ENCODE measurements at regions not wholly inside any gene's neighbourhood (a gene's known extent, or its start where the extent isn't known, plus 50 kb on each side); places are given as distances from the start of the nearest gene placed in this dataset.
"Not testable (repeated sequence)": the region's sequence is repeated elsewhere in the genome, so short reads cannot be mapped to it uniquely, and the experiment has no call there.

DNA sequence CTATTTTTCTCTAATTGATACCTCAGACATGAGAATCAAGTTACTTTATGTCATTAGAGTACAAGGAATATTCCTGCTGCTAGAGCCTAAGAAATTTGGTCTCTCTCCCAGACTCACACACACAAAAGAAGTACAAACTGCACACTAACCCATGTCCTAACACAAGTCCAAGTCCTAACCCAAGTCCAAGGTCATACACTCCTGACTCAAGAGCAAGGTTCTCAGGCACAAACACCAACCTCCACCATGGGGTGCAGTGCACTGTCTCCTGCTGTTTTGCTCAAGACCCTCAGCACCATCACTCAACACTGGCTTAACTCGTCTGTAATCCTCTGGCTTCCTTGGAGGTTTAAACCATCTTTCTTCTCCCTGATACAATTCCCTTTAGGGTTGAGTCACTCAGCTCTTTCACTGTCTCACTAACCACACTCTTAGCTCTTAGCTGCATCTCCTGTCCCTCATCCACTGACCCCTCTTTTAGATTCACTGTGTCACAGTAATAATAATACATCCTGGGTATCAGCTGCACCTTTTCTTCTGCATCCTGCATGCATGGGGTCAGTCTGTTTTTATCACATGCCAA, 129.8 kb downstream of the BCL2L11 start:
- no peaks in the 10 kb centered on the region for H3K4me1 ChIP-seq (ENCODE audit: control insufficient read depth in 1 of 2, extremely low read depth in 1 of 2, insufficient read depth in 2 of 2, low read length in 2 of 2)
- DNase-seq (no peak), ATAC-seq (replicated peaks in 1 of 4) (no peak)
- Mint-ChIP-seq H3K4me1 (no peaks in the 10 kb centered on the region), H3K9me3 (peaks cover 0 to 8% (median 0%) of the 10 kb centered on the region in 3 donors), H3K27me3 (no peaks in the 10 kb centered on the region), H3K27ac (no peak overlapping the region), H3K4me3 (no peak overlapping the region), H3K36me3 (no peaks in the 10 kb centered on the region)
- CTCF ChIA-PET: no interaction called here
- no peaks in the 10 kb centered on the region for H3K9me3 ChIP-seq
- H3K36me3 ChIP-seq (ENCODE audit: control insufficient read depth in 2 of 2, extremely low read depth in 1 of 2, insufficient read depth in 1 of 2, low read length in 1 of 2): no peaks in the 10 kb centered on the region
- POLR2A ChIA-PET: no interaction called here
- no peak overlapping the region for H3K27ac ChIP-seq (ENCODE audit: low read length)
- no peak overlapping the region for H3K4me3 ChIP-seq (ENCODE audit: control insufficient read depth in 1 of 2, extremely low read depth in 1 of 2, low read length in 1 of 2)
- 73% methylated on average over 1 of the region's 1 CpG for WGBS (ENCODE audit: insufficient coverage)
- no peaks in the 10 kb centered on the region for H3K27me3 ChIP-seq (replicated peaks in 1 of 2; ENCODE audit: control insufficient read depth in 2 of 2, extremely low read depth in 1 of 2, insufficient read depth in 2 of 2, low read length in 1 of 2)

DNA sequence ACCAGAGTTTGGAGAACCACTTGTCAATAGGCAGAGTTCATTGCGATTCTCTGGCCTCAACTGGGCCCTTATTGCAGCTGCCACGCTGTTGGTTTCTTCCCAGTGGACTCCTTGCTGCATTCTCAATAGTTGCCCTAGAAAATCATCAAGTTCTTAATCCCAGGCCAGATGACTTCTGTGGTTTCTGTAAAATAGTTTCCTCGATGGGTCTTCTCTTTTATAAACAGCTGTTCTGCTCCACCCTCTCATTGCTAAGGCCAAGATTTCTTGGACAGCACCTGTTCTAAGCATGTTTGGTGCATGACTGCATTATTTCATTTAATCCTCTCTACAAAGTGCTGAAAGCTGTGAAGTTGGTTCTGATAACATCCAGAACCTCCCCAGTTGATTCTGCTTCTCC, 131.0 kb downstream of the BCL2L11 start:
- H3K4me1 Mint-ChIP-seq: no peaks in the 10 kb centered on the region
- no peaks in the 10 kb centered on the region for H3K27me3 ChIP-seq (replicated peaks in 1 of 2; ENCODE audit: control insufficient read depth in 2 of 2, extremely low read depth in 1 of 2, insufficient read depth in 2 of 2, low read length in 1 of 2)
- H3K9me3 Mint-ChIP-seq: peaks cover 0 to 8% (median 0%) of the 10 kb centered on the region in 3 donors
- ChIA-PET CTCF (no interaction called here), POLR2A (no interaction called here)
- no peak overlapping the region for H3K4me3 ChIP-seq (ENCODE audit: control insufficient read depth in 1 of 2, extremely low read depth in 1 of 2, low read length in 1 of 2)
- no peaks in the 10 kb centered on the region for H3K36me3 Mint-ChIP-seq
- no peak overlapping the region for H3K4me3 Mint-ChIP-seq
- no peaks in the 10 kb centered on the region for H3K9me3 ChIP-seq
- 71% methylated on average over 2 of the region's 3 CpGs for WGBS (ENCODE audit: insufficient coverage)
- no peak overlapping the region for H3K27ac ChIP-seq (ENCODE audit: low read length)
- H3K36me3 ChIP-seq (ENCODE audit: control insufficient read depth in 2 of 2, extremely low read depth in 1 of 2, insufficient read depth in 1 of 2, low read length in 1 of 2): no peaks in the 10 kb centered on the region
- ATAC-seq (replicated peaks in 1 of 4) (no peak), DNase-seq (no peak)
- no peak overlapping the region for H3K27ac Mint-ChIP-seq
- H3K4me1 ChIP-seq (ENCODE audit: control insufficient read depth in 1 of 2, extremely low read depth in 1 of 2, insufficient read depth in 2 of 2, low read length in 2 of 2): no peaks in the 10 kb centered on the region
- H3K27me3 Mint-ChIP-seq: no peaks in the 10 kb centered on the region

DNA sequence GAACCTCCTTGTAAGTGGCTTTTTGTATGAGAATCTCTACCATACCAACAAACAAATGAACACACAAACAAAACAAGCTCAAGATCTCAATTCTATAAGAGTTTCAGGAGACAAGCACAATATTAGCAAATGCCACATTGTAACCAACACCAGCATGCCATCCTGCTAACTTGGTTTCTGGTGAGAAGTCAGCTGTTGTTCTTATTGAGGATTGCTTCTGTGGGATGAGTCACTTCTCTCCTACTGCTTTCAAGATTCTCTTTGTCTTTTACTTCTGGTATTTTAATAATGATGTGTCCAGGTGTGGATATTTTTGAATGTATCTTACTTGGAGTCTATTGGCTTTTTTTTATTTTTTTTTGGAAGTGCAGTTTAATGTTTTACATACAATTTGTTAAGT, 131.7 kb downstream of the BCL2L11 start:
- ChIA-PET CTCF (no interaction called here), POLR2A (no interaction called here)
- Mint-ChIP-seq H3K9me3 (peaks cover 0 to 8% (median 0%) of the 10 kb centered on the region in 3 donors), H3K27ac (no peak overlapping the region), H3K4me3 (no peak overlapping the region), H3K36me3 (no peaks in the 10 kb centered on the region), H3K4me1 (no peaks in the 10 kb centered on the region), H3K27me3 (no peaks in the 10 kb centered on the region)
- Histone ChIP-seq H3K9me3 (no peaks in the 10 kb centered on the region), H3K36me3 (ENCODE audit: control insufficient read depth in 2 of 2, extremely low read depth in 1 of 2, insufficient read depth in 1 of 2, low read length in 1 of 2) (no peaks in the 10 kb centered on the region), H3K4me1 (ENCODE audit: control insufficient read depth in 1 of 2, extremely low read depth in 1 of 2, insufficient read depth in 2 of 2, low read length in 2 of 2) (no peaks in the 10 kb centered on the region), H3K27ac (ENCODE audit: low read length) (no peak overlapping the region), H3K4me3 (ENCODE audit: control insufficient read depth in 1 of 2, extremely low read depth in 1 of 2, low read length in 1 of 2) (no peak overlapping the region), H3K27me3 (replicated peaks in 1 of 2; ENCODE audit: control insufficient read depth in 2 of 2, extremely low read depth in 1 of 2, insufficient read depth in 2 of 2, low read length in 1 of 2) (no peaks in the 10 kb centered on the region)
- DNase-seq: no peak
- no peak for ATAC-seq (replicated peaks in 1 of 4)

DNA sequence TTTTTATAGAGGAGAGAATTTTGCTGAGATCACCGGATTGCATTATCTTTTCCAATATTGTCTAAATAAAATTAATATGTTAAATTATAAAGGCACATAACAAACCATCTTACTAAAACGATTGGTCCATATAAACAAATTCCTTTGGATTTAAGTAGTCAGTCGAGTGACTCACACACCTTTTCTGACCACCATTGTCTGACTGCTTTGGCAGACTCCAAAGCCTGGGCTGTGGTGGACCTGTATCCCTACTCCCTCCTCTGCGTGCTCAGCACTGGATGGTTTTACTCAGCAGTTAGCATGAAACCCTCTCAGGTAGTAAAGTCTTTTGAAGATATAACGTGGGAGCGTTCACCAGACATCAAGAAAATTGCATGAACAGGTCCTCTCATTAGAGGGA, 134.2 kb downstream of the BCL2L11 start:
- H3K4me3 ChIP-seq (ENCODE audit: control insufficient read depth in 1 of 2, extremely low read depth in 1 of 2, low read length in 1 of 2); H3K27me3 Mint-ChIP-seq; H3K27ac ChIP-seq (ENCODE audit: low read length); DNase-seq; H3K36me3 Mint-ChIP-seq; H3K4me1 Mint-ChIP-seq; CTCF ChIA-PET; POLR2A ChIA-PET; H3K27ac Mint-ChIP-seq; ATAC-seq (replicated peaks in 1 of 4); H3K36me3 ChIP-seq (ENCODE audit: control insufficient read depth in 2 of 2, extremely low read depth in 1 of 2, insufficient read depth in 1 of 2, low read length in 1 of 2); H3K27me3 ChIP-seq (replicated peaks in 1 of 2; ENCODE audit: control insufficient read depth in 2 of 2, extremely low read depth in 1 of 2, insufficient read depth in 2 of 2, low read length in 1 of 2); H3K4me3 Mint-ChIP-seq; H3K9me3 ChIP-seq; H3K9me3 Mint-ChIP-seq; H3K4me1 ChIP-seq (ENCODE audit: control insufficient read depth in 1 of 2, extremely low read depth in 1 of 2, insufficient read depth in 2 of 2, low read length in 2 of 2): not testable (repeated sequence)
- no CpG with 5 or more reads among the region's 6 CpGs for WGBS (ENCODE audit: insufficient coverage)

DNA sequence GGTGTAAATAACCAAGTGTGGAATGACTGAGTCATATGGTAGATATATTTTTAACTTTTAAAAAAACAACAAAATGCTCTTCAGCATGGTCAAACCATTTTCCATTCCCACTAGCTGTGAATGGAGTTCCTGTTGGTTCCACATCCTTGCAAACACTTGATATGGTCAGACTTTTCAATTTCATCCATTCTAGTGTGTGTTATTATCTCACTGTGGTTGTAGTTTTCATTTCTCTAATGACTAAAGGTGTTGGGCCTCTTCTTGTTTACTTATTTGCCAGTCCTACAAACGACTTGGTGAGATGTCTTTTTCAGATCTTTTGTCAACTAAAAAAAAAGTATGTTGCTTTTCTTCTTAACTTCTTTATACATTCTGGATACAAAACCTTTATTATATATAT, 135.9 kb downstream of the BCL2L11 start:
- H3K27ac Mint-ChIP-seq; CTCF ChIA-PET; H3K9me3 Mint-ChIP-seq; H3K9me3 ChIP-seq; ATAC-seq (replicated peaks in 1 of 4); H3K36me3 Mint-ChIP-seq; H3K27me3 Mint-ChIP-seq; H3K4me1 Mint-ChIP-seq; H3K36me3 ChIP-seq (ENCODE audit: control insufficient read depth in 2 of 2, extremely low read depth in 1 of 2, insufficient read depth in 1 of 2, low read length in 1 of 2); H3K27ac ChIP-seq (ENCODE audit: low read length); H3K4me3 ChIP-seq (ENCODE audit: control insufficient read depth in 1 of 2, extremely low read depth in 1 of 2, low read length in 1 of 2); H3K27me3 ChIP-seq (replicated peaks in 1 of 2; ENCODE audit: control insufficient read depth in 2 of 2, extremely low read depth in 1 of 2, insufficient read depth in 2 of 2, low read length in 1 of 2); POLR2A ChIA-PET; DNase-seq; H3K4me3 Mint-ChIP-seq; H3K4me1 ChIP-seq (ENCODE audit: control insufficient read depth in 1 of 2, extremely low read depth in 1 of 2, insufficient read depth in 2 of 2, low read length in 2 of 2): not testable (repeated sequence)
- no CpG with 5 or more reads among the region's 1 CpG for WGBS (ENCODE audit: insufficient coverage)

DNA sequence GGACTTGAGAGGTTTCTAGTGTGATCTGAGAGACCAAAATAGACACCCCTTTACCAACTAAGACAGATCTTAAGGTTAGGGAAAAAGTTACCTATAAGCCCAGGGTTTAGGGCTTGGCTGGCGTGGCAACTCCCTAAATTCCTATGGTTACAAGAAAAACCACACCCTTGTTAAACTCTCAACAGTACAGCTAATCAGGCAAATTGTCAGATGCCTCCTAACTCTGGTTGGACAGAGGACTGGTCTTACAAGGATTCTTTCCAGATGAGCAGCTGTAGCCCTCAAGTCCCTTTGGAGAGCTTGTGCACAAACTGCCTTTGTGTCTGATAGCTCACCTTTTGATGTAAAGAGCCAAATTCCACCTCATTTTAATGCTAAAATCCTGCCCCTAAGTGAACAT, 136.9 kb downstream of the BCL2L11 start:
- H3K36me3 ChIP-seq (ENCODE audit: control insufficient read depth in 2 of 2, extremely low read depth in 1 of 2, insufficient read depth in 1 of 2, low read length in 1 of 2); H3K9me3 Mint-ChIP-seq; H3K4me1 ChIP-seq (ENCODE audit: control insufficient read depth in 1 of 2, extremely low read depth in 1 of 2, insufficient read depth in 2 of 2, low read length in 2 of 2); DNase-seq; H3K27ac Mint-ChIP-seq; H3K4me3 ChIP-seq (ENCODE audit: control insufficient read depth in 1 of 2, extremely low read depth in 1 of 2, low read length in 1 of 2); H3K4me3 Mint-ChIP-seq; CTCF ChIA-PET; H3K27me3 Mint-ChIP-seq; H3K4me1 Mint-ChIP-seq; H3K27me3 ChIP-seq (replicated peaks in 1 of 2; ENCODE audit: control insufficient read depth in 2 of 2, extremely low read depth in 1 of 2, insufficient read depth in 2 of 2, low read length in 1 of 2); POLR2A ChIA-PET; H3K36me3 Mint-ChIP-seq; H3K9me3 ChIP-seq; H3K27ac ChIP-seq (ENCODE audit: low read length); ATAC-seq (replicated peaks in 1 of 4): not testable (repeated sequence)
- no CpG with 5 or more reads among the region's 1 CpG for WGBS (ENCODE audit: insufficient coverage)

DNA sequence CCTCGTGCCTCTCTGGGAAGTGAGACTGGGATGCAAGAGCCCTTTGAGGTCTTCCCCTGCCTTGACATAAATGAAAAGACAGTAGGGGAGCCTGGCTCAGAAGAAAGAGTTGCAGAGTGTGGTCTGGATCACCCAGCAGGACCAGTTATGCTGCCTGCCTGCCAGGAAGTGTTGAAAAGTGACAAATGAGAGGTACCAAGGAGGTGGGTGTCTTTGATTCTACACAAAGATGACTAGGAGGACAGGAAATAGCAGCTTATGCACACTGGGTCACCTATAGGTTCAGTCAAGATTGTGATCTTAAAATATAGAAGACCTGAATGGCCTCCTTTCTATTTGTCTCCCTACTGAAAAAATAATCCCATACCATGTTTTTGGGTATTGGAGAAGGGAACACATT, 137.6 kb downstream of the BCL2L11 start:
- H3K27me3 Mint-ChIP-seq; ATAC-seq (replicated peaks in 1 of 4); CTCF ChIA-PET; H3K27ac ChIP-seq (ENCODE audit: low read length); H3K4me3 ChIP-seq (ENCODE audit: control insufficient read depth in 1 of 2, extremely low read depth in 1 of 2, low read length in 1 of 2); DNase-seq; H3K9me3 Mint-ChIP-seq; H3K4me3 Mint-ChIP-seq; H3K27me3 ChIP-seq (replicated peaks in 1 of 2; ENCODE audit: control insufficient read depth in 2 of 2, extremely low read depth in 1 of 2, insufficient read depth in 2 of 2, low read length in 1 of 2); H3K9me3 ChIP-seq; H3K36me3 Mint-ChIP-seq; H3K27ac Mint-ChIP-seq; H3K36me3 ChIP-seq (ENCODE audit: control insufficient read depth in 2 of 2, extremely low read depth in 1 of 2, insufficient read depth in 1 of 2, low read length in 1 of 2); H3K4me1 Mint-ChIP-seq; H3K4me1 ChIP-seq (ENCODE audit: control insufficient read depth in 1 of 2, extremely low read depth in 1 of 2, insufficient read depth in 2 of 2, low read length in 2 of 2); POLR2A ChIA-PET: not testable (repeated sequence)
- no CpG with 5 or more reads among the region's 1 CpG for WGBS (ENCODE audit: insufficient coverage)

Measured in T-cell (primary cell).